Chondrocyte (in vitro differentiated cells): ENCODE measurements at regions not wholly inside any gene's neighbourhood (a gene's known extent, or its start where the extent isn't known, plus 50 kb on each side); places are given as distances from the start of the nearest gene placed in this dataset.

ENCODE experiments used
- DNase-seq: peaks from one replicate; pipeline ENCODE4 v3.0.0; 2021; ENCODE audit warnings: mixed read lengths, low spot score
- H3K27ac Mint-ChIP-seq: one replicate; pipeline ENCODE4 v1.8.0; 2021; ENCODE audit warnings: mild to moderate bottlenecking, moderate library complexity, mixed read lengths; ENCODE audit not compliant: unreplicated experiment
- H3K27me3 Mint-ChIP-seq: 2 replicates; pipeline ENCODE4 v1.8.0; 2021; ENCODE audit warnings: low read depth, mixed read lengths
- H3K36me3 Mint-ChIP-seq: 2 replicates; pipeline ENCODE4 v1.8.0; 2021; ENCODE audit warnings: low read depth, mixed read lengths
- H3K4me1 Mint-ChIP-seq: 2 replicates; pipeline ENCODE4 v1.8.0; 2021; ENCODE audit warnings: low read depth, mild to moderate bottlenecking, mixed read lengths
- H3K4me3 Mint-ChIP-seq: one replicate; pipeline ENCODE4 v1.8.0; 2021; ENCODE audit warnings: mild to moderate bottlenecking, moderate library complexity, mixed read lengths; ENCODE audit not compliant: unreplicated experiment
- H3K9me3 Mint-ChIP-seq: 2 replicates; pipeline ENCODE4 v1.8.0; 2021; ENCODE audit warnings: low read depth, mixed read lengths
- CTCF ChIP-seq: fragments of 200-600 bp; sonication (generic); IDR thresholded peaks from 2 replicates; pipeline ENCODE4 v1.5.0; 2021; ENCODE audit warnings: antibody characterized with exemption, mild to moderate bottlenecking, moderate library complexity

GRCh38 chr2:51258301-51258700 is 226.4 kb upstream of the NRXN1 start:
- Mint-ChIP-seq H3K27ac (no peak overlapping the region), H3K4me3 (no peak overlapping the region), H3K36me3 (no peaks in the 10 kb centered on the region), H3K9me3 (peaks cover 2% of the 10 kb centered on the region), H3K4me1 (no peaks in the 10 kb centered on the region), H3K27me3 (peaks cover 6% of the 10 kb centered on the region)
- TF ChIP-seq CTCF = no peak
- no peak for DNase-seq

- Mint-ChIP-seq H3K27ac (no peak overlapping the region), H3K27me3 (peaks cover 2% of the 10 kb centered on the region), H3K36me3 (no peaks in the 10 kb centered on the region), H3K4me3 (no peak overlapping the region), H3K9me3 (peaks cover 6% of the 10 kb centered on the region), H3K4me1 (no peaks in the 10 kb centered on the region)
- DNase-seq = no peak
- no peak for TF ChIP-seq CTCF
These were observed 224.8 kb upstream of the NRXN1 start for GRCh38 chr2:51256736-51257135.

- Mint-ChIP-seq H3K9me3 (peaks cover 6% of the 10 kb centered on the region), H3K4me1 (no peaks in the 10 kb centered on the region), H3K27me3 (peaks cover 4% of the 10 kb centered on the region), H3K27ac (no peak overlapping the region), H3K36me3 (no peaks in the 10 kb centered on the region), H3K4me3 (no peak overlapping the region)
- no peak for DNase-seq
- no peak for TF ChIP-seq CTCF
These were observed 219.4 kb upstream of the NRXN1 start for GRCh38 chr2:51251356-51251755.

- no peak for DNase-seq
- H3K27me3 Mint-ChIP-seq = peaks cover 4% of the 10 kb centered on the region
- H3K9me3 Mint-ChIP-seq = no peaks in the 10 kb centered on the region
- no peak for TF ChIP-seq CTCF
- no peaks in the 10 kb centered on the region for H3K36me3 Mint-ChIP-seq
- H3K4me1 Mint-ChIP-seq = no peaks in the 10 kb centered on the region
- no peak overlapping the region for H3K27ac Mint-ChIP-seq
- no peak overlapping the region for H3K4me3 Mint-ChIP-seq
These were observed 215.4 kb upstream of the NRXN1 start for GRCh38 chr2:51247252-51247805.

GRCh38 chr2:51243892-51244535 is 212.1 kb upstream of the NRXN1 start:
- H3K4me3 Mint-ChIP-seq = no peak overlapping the region
- no peaks in the 10 kb centered on the region for H3K4me1 Mint-ChIP-seq
- H3K9me3 Mint-ChIP-seq = no peaks in the 10 kb centered on the region
- no peaks in the 10 kb centered on the region for H3K36me3 Mint-ChIP-seq
- H3K27ac Mint-ChIP-seq = no peak overlapping the region
- DNase-seq = no peak
- no peak for TF ChIP-seq CTCF
- peaks cover 4% of the 10 kb centered on the region for H3K27me3 Mint-ChIP-seq
